GM18508 (cell line): ENCODE measurements at regions not wholly inside any gene's neighbourhood (a gene's known extent, or its start where the extent isn't known, plus 50 kb on each side); places are given as distances from the start of the nearest gene placed in this dataset.
"Not testable (repeated sequence)": the region's sequence is repeated elsewhere in the genome, so short reads cannot be mapped to it uniquely, and the experiment has no call there.

Experiments
- ATAC-seq: cut with Tn5 transposase; IDR thresholded peaks from one replicate; pipeline ENCODE4 v1.9.1; 2021; ENCODE audit warnings: moderate number of reproducible peaks; ENCODE audit not compliant: insufficient read depth, unreplicated experiment

GRCh38 chr4:84235126-84235944, 263.8 kb downstream of the NKX6-1 start:
- ATAC-seq, result peak; percentile 100

GRCh38 chr4:84232309-84233095, 266.6 kb downstream of the NKX6-1 start:
- ATAC-seq, result no peak

GRCh38 chr4:84231539-84232055, 267.5 kb downstream of the NKX6-1 start:
- no peak for ATAC-seq

- no peak for ATAC-seq
These were observed 274.6 kb downstream of the NKX6-1 start for GRCh38 chr4:84224522-84224921.

- ATAC-seq, result no peak
These were observed 277.4 kb downstream of the NKX6-1 start for GRCh38 chr4:84221704-84222103.

- ATAC-seq, result no peak
These were observed 278.1 kb downstream of the NKX6-1 start for GRCh38 chr4:84220990-84221389.

GRCh38 chr4:84219656-84220055, 279.4 kb downstream of the NKX6-1 start:
- ATAC-seq, result no peak

- ATAC-seq, result no peak
These were observed 281.1 kb downstream of the NKX6-1 start for GRCh38 chr4:84218031-84218430.

GRCh38 chr4:84215217-84215616, 283.9 kb downstream of the NKX6-1 start:
- ATAC-seq, result no peak

- ATAC-seq, result not testable (repeated sequence)
These were observed 292.9 kb downstream of the NKX6-1 start for GRCh38 chr4:84206226-84206625.

GRCh38 chr4:84189144-84189543, 309.9 kb downstream of the NKX6-1 start:
- no peak for ATAC-seq

- ATAC-seq, result no peak
These were observed 319.7 kb downstream of the NKX6-1 start for GRCh38 chr4:84179409-84179808.

- no peak for ATAC-seq
These were observed 321.1 kb downstream of the NKX6-1 start for GRCh38 chr4:84177831-84178542.

GRCh38 chr4:84176016-84176415, 323.1 kb downstream of the NKX6-1 start:
- ATAC-seq, result no peak

- ATAC-seq, result no peak
These were observed 327.2 kb downstream of the NKX6-1 start for GRCh38 chr4:84171871-84172270.

GRCh38 chr4:84167564-84167963, 331.5 kb downstream of the NKX6-1 start:
- no peak for ATAC-seq

GRCh38 chr4:84167093-84167492, 332.0 kb downstream of the NKX6-1 start:
- ATAC-seq, result no peak

- ATAC-seq, result no peak
These were observed 332.6 kb downstream of the NKX6-1 start for GRCh38 chr4:84166486-84166885.

- ATAC-seq, result no peak
These were observed 334.9 kb downstream of the NKX6-1 start for GRCh38 chr4:84164201-84164600.

GRCh38 chr4:84159762-84160161, 339.3 kb downstream of the NKX6-1 start:
- no peak for ATAC-seq

- ATAC-seq, result no peak
These were observed 340.4 kb downstream of the NKX6-1 start for GRCh38 chr4:84158670-84159069.
